ENCODE measurements at regions not wholly inside any gene's neighbourhood (a gene's known extent, or its start where the extent isn't known, plus 50 kb on each side); places are given as distances from the start of the nearest gene placed in this dataset.

DNA sequence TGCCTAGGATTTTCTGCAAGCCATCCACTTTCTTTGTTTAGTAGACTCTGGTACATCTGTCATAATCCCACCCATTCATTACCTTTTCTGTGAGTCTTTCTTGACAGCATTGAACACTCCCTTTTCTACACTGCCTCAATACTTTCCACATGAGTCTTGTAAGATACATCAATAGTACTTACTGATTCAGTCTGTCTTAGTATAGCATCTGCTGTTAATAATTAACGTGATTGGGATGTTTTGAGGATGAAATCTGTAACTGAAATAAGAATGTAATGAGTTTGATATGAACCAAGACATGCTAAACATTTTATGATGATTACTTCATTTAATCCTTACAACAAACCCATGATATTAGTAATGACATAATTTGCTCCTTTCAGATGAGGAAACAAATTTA, 196.2 kb upstream of the FOXG1 start:
- Histone ChIP-seq H3K4me1 (no peaks in the 10 kb centered on the region), H3K36me3 (no peaks in the 10 kb centered on the region), H3K4me3 (no peak overlapping the region), H3K9me3 (peaks cover 0 to 28% (median 10%) of the 10 kb centered on the region in 12 donors), H3K27ac (no peak overlapping the region), H3K27me3 (no peaks in the 10 kb centered on the region)
- ATAC-seq (no peak), DNase-seq (no peak)
- 5 to 18% (median 13%) methylated on average over 1 of the region's 1 CpG for WGBS, 4 donors
- no peak for TF ChIP-seq POLR2A (IDR thresholded peaks at IDR 0.05)
- no peak for TF ChIP-seq CTCF (IDR thresholded peaks at IDR 0.05)
- intact Hi-C loops (cut with DNase I) = no loop called here

DNA sequence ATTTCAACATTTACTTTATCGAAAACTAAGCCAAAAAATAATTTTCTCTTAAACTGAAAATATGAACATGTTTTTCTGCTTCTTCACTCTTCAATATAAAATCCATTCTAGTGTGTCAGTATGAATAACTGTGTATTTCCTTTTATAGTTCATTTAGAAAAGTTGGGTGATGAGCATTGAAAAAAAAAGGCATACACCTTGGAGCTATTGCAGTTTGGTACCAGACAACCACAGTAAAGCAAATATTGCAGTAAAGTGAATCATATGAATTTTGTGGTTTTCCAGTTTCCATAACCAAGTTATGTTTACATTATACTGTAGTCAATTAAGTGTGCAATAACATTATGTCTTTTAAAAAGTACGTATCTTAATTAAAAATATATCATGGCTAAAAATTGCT, 195.0 kb upstream of the FOXG1 start:
- DNase-seq (no peak), ATAC-seq (no peak)
- TF ChIP-seq CTCF (IDR thresholded peaks at IDR 0.05) (no peak), POLR2A (IDR thresholded peaks at IDR 0.05) (no peak)
- 78 to 90% (median 85%) methylated on average over 2 of the region's 2 CpGs for WGBS, 4 donors
- Histone ChIP-seq H3K36me3 (no peaks in the 10 kb centered on the region), H3K4me3 (no peak overlapping the region), H3K27me3 (no peaks in the 10 kb centered on the region), H3K27ac (no peak overlapping the region), H3K9me3 (peaks cover 0 to 28% (median 10%) of the 10 kb centered on the region in 12 donors), H3K4me1 (no peaks in the 10 kb centered on the region)
- intact Hi-C loops (cut with DNase I) = no loop called here

- ATAC-seq (no peak), DNase-seq (no peak)
- peaks cover 0 to 28% (median 10%) of the 10 kb centered on the region in 12 donors for H3K9me3 ChIP-seq
- TF ChIP-seq CTCF (IDR thresholded peaks at IDR 0.05) (no peak), POLR2A (IDR thresholded peaks at IDR 0.05) (no peak)
- intact Hi-C loops (cut with DNase I) = no loop called here
- H3K27me3 ChIP-seq = no peaks in the 10 kb centered on the region
- H3K4me1 ChIP-seq = no peaks in the 10 kb centered on the region
- no peak overlapping the region for H3K27ac ChIP-seq
- no peaks in the 10 kb centered on the region for H3K36me3 ChIP-seq
- H3K4me3 ChIP-seq = no peak overlapping the region
- 74 to 81% (median 79%) methylated on average over 10 of the region's 10 CpGs for WGBS, 4 donors
Measured at GRCh38 chr14:28576523-28576922, 190.1 kb upstream of the FOXG1 start.

GRCh38 chr14:28577187-28577586, 189.4 kb upstream of the FOXG1 start:
- Histone ChIP-seq H3K27me3 (no peaks in the 10 kb centered on the region), H3K4me1 (no peaks in the 10 kb centered on the region), H3K4me3 (no peak overlapping the region), H3K27ac (no peak overlapping the region), H3K9me3 (peaks cover 0 to 29% (median 8%) of the 10 kb centered on the region in 12 donors), H3K36me3 (no peaks in the 10 kb centered on the region)
- ATAC-seq (no peak), DNase-seq (no peak)
- WGBS, 4 donors = 43 to 52% (median 47%) methylated on average over 3 of the region's 3 CpGs
- TF ChIP-seq POLR2A (IDR thresholded peaks at IDR 0.05) = no peak
- TF ChIP-seq CTCF (IDR thresholded peaks at IDR 0.05) = no peak
- intact Hi-C loops (cut with DNase I) = no loop called here

All from heart left ventricle (tissue), 16 donors.